ENCODE measurements at regions not wholly inside any gene's neighbourhood (a gene's known extent, or its start where the extent isn't known, plus 50 kb on each side); places are given as distances from the start of the nearest gene placed in this dataset.

GRCh38 chr1:181206979-181207790, 118.7 kb downstream of the IER5 start:
- no peaks in the 10 kb centered on the region for H3K9me3 Mint-ChIP-seq (ENCODE audit: low read depth)
- H3K27ac Mint-ChIP-seq (ENCODE audit: unreplicated experiment): no peak overlapping the region
- no peak for DNase-seq (ENCODE audit: low spot score)
- no peaks in the 10 kb centered on the region for H3K4me1 Mint-ChIP-seq (ENCODE audit: low read depth)
- H3K4me3 Mint-ChIP-seq (ENCODE audit: unreplicated experiment): no peak overlapping the region
- TF ChIP-seq CTCF (IDR thresholded peaks at IDR 0.05): no peak
- H3K36me3 Mint-ChIP-seq (ENCODE audit: low read depth): no peaks in the 10 kb centered on the region
- H3K27me3 Mint-ChIP-seq (ENCODE audit: low read depth): peaks cover 55% of the 10 kb centered on the region

- no peak overlapping the region for H3K27ac Mint-ChIP-seq (ENCODE audit: unreplicated experiment)
- DNase-seq (ENCODE audit: low spot score): no peak
- H3K4me1 Mint-ChIP-seq (ENCODE audit: low read depth): no peaks in the 10 kb centered on the region
- H3K4me3 Mint-ChIP-seq (ENCODE audit: unreplicated experiment): no peak overlapping the region
- H3K27me3 Mint-ChIP-seq (ENCODE audit: low read depth): peaks cover 53% of the 10 kb centered on the region
- no peaks in the 10 kb centered on the region for H3K36me3 Mint-ChIP-seq (ENCODE audit: low read depth)
- no peaks in the 10 kb centered on the region for H3K9me3 Mint-ChIP-seq (ENCODE audit: low read depth)
- no peak for TF ChIP-seq CTCF (IDR thresholded peaks at IDR 0.05)
Observed at GRCh38 chr1:181208083-181208482, 119.6 kb downstream of the IER5 start.

- DNase-seq (ENCODE audit: low spot score): no peak
- no peak overlapping the region for H3K27ac Mint-ChIP-seq (ENCODE audit: unreplicated experiment)
- no peaks in the 10 kb centered on the region for H3K9me3 Mint-ChIP-seq (ENCODE audit: low read depth)
- no peak overlapping the region for H3K4me3 Mint-ChIP-seq (ENCODE audit: unreplicated experiment)
- no peaks in the 10 kb centered on the region for H3K4me1 Mint-ChIP-seq (ENCODE audit: low read depth)
- H3K27me3 Mint-ChIP-seq (ENCODE audit: low read depth): peaks cover 48% of the 10 kb centered on the region
- TF ChIP-seq CTCF (IDR thresholded peaks at IDR 0.05): no peak
- no peaks in the 10 kb centered on the region for H3K36me3 Mint-ChIP-seq (ENCODE audit: low read depth)
Observed at GRCh38 chr1:181208967-181209366, 120.5 kb downstream of the IER5 start.

- no peak for TF ChIP-seq CTCF (IDR thresholded peaks at IDR 0.05)
- Mint-ChIP-seq H3K9me3 (ENCODE audit: low read depth) (peaks cover 5% of the 10 kb centered on the region), H3K27ac (ENCODE audit: unreplicated experiment) (no peak overlapping the region)
Observed at GRCh38 chr1:181213056-181213455, 124.6 kb downstream of the IER5 start.

GRCh38 chr1:181216591-181216994, 128.1 kb downstream of the IER5 start:
- no peak for TF ChIP-seq CTCF (IDR thresholded peaks at IDR 0.05)
- Mint-ChIP-seq H3K4me3 (ENCODE audit: unreplicated experiment) (no peak overlapping the region), H3K27ac (ENCODE audit: unreplicated experiment) (no peak overlapping the region), H3K9me3 (ENCODE audit: low read depth) (peaks cover 5% of the 10 kb centered on the region), H3K36me3 (ENCODE audit: low read depth) (no peaks in the 10 kb centered on the region), H3K4me1 (ENCODE audit: low read depth) (no peaks in the 10 kb centered on the region), H3K27me3 (ENCODE audit: low read depth) (peaks cover 30% of the 10 kb centered on the region)
- DNase-seq (ENCODE audit: low spot score): no peak

More at GRCh38 chr1:181213056-181213455, 124.6 kb downstream of the IER5 start:
- Mint-ChIP-seq H3K36me3 (ENCODE audit: low read depth) (no peaks in the 10 kb centered on the region), H3K4me3 (ENCODE audit: unreplicated experiment) (no peak overlapping the region), H3K4me1 (ENCODE audit: low read depth) (no peaks in the 10 kb centered on the region), H3K27me3 (ENCODE audit: low read depth) (peaks cover 43% of the 10 kb centered on the region)
- DNase-seq (ENCODE audit: low spot score): no peak

Measured in chondrocyte (in vitro differentiated cells).